Suprapubic skin (tissue), 3 donors: ENCODE measurements at regions not wholly inside any gene's neighbourhood (a gene's known extent, or its start where the extent isn't known, plus 50 kb on each side); places are given as distances from the start of the nearest gene placed in this dataset.

Source experiments
- POLR2AphosphoS5 ChIP-seq, 3 donors: sonication (generic); formaldehyde crosslinking; IDR thresholded peaks; one replicate each; pipeline ENCODE4 v1.6.1; 2017; ENCODE audit warnings: antibody characterized with exemption in 3 of 3
- TF ChIP-seq, protein P1 (sequence below), 2 donors: fragments of 200-600 bp in 1 of 2; fragments of 450-650 bp in 1 of 2; sonication (generic) in 1 of 2; IDR thresholded peaks; one replicate each; pipeline ENCODE4 v1.5.1; 2016 to 2019; ENCODE audit warnings: antibody characterized with exemption in 2 of 2, mild to moderate bottlenecking in 1 of 2, moderate library complexity in 1 of 2

DNA sequence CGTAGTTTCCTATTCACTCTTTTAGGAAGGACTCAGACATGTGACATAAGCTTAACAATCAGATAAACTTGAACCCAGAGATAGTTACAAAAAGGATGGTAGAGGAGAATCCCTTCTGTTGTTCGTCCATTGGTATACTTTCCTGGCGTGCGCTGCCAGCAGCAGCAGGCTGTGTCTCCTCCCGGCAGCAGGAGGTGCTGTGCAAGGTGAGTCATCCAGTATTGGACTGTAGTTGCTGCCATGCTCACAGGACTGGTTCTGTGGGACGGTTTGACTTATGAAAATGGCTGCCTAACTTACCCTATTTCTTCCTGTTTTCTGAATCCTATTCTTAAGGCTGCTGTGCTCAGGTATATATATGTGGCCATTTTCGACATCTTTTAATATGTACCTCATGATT, 253.4 kb upstream of the LRRC3B start:
- TF ChIP-seq, protein P1, sequence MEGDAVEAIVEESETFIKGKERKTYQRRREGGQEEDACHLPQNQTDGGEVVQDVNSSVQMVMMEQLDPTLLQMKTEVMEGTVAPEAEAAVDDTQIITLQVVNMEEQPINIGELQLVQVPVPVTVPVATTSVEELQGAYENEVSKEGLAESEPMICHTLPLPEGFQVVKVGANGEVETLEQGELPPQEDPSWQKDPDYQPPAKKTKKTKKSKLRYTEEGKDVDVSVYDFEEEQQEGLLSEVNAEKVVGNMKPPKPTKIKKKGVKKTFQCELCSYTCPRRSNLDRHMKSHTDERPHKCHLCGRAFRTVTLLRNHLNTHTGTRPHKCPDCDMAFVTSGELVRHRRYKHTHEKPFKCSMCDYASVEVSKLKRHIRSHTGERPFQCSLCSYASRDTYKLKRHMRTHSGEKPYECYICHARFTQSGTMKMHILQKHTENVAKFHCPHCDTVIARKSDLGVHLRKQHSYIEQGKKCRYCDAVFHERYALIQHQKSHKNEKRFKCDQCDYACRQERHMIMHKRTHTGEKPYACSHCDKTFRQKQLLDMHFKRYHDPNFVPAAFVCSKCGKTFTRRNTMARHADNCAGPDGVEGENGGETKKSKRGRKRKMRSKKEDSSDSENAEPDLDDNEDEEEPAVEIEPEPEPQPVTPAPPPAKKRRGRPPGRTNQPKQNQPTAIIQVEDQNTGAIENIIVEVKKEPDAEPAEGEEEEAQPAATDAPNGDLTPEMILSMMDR (IDR thresholded peaks at IDR 0.05): no peak
- no peak for TF ChIP-seq POLR2AphosphoS5 (IDR thresholded peaks at IDR 0.05)
